ENCODE measurements at regions not wholly inside any gene's neighbourhood (a gene's known extent, or its start where the extent isn't known, plus 50 kb on each side); places are given as distances from the start of the nearest gene placed in this dataset.
A peak's percentile ranks its signal among the peaks of the same experiment; 100 is the strongest.

GRCh38 chr3:124617177-124617576, 113.1 kb upstream of the UMPS start:
- CTCF ChIA-PET, result interaction anchor here (1.7 kb wide), 1 partner anchor 71 kb away, joined by 5 read pairs; no protein-coding TSS in a partner anchor
- Mint-ChIP-seq H3K4me3 (no peak overlapping the region), H3K36me3 (peaks cover 2% of the 10 kb centered on the region), H3K4me1 (peaks cover 40% of the 10 kb centered on the region), H3K27me3 (no peaks in the 10 kb centered on the region), H3K9me3 (no peaks in the 10 kb centered on the region), H3K27ac (peak overlapping the region; percentile 6)
- no peak for DNase-seq

- Mint-ChIP-seq H3K4me3 (peak overlapping the region; percentile 45), H3K36me3 (peaks cover 2% of the 10 kb centered on the region), H3K4me1 (peaks cover 45% of the 10 kb centered on the region), H3K27me3 (peaks cover under 1% of the 10 kb centered on the region), H3K27ac (peak overlapping the region; percentile 88), H3K9me3 (no peaks in the 10 kb centered on the region)
- CTCF ChIA-PET, result interaction anchor here (0.6 to 2.6 kb wide), 5 partner anchors 29 to 69 kb away, joined by 3 to 40 read pairs (median 4); no protein-coding TSS in a partner anchor
- peak; percentile 33 for DNase-seq
Observed at GRCh38 chr3:124619887-124620599, 110.2 kb upstream of the UMPS start.

GRCh38 chr3:124620600-124621063, 109.6 kb upstream of the UMPS start:
- DNase-seq, result peak; percentile 51
- peaks cover 4% of the 10 kb centered on the region for H3K27me3 Mint-ChIP-seq

DNA sequence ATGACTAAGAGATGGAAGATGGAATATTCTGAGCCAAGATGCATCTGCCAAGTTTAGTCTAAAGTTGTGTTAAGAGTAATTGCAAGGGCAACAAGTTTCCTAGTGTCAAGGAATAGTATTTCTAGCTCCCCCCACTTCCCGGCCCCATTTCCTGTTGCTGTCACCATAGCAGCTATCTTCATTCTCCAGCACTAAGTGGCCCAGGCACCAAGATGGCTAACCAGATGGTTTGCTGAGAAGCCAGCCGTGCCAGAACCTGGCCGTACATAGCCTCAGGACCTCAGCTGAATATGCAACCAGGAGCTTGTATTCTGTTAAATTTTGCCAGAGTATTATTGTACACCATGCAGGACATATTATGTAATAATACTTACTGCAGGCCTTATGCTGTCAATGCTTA, 108.8 kb upstream of the UMPS start:
- H3K27ac Mint-ChIP-seq, result no peak overlapping the region
- CTCF ChIA-PET, result interaction anchor here (1.5 kb wide), 1 partner anchor 66 kb away, joined by 8 read pairs; no protein-coding TSS in a partner anchor
- peaks cover 35% of the 10 kb centered on the region for H3K4me1 Mint-ChIP-seq

More at GRCh38 chr3:124620600-124621063, 109.6 kb upstream of the UMPS start:
- Mint-ChIP-seq H3K36me3 (peaks cover 2% of the 10 kb centered on the region), H3K4me3 (peak overlapping the region; percentile 45), H3K9me3 (no peaks in the 10 kb centered on the region), H3K4me1 (peaks cover 41% of the 10 kb centered on the region), H3K27ac (peak overlapping the region; percentile 88)
- CTCF ChIA-PET, result interaction anchor here (0.6 to 2.6 kb wide), 5 partner anchors 28 to 69 kb away, joined by 3 to 40 read pairs (median 4); no protein-coding TSS in a partner anchor

GRCh38 chr3:124625074-124625473, 105.2 kb upstream of the UMPS start:
- DNase-seq, result no peak
- CTCF ChIA-PET, result no interaction called here
- H3K4me3 Mint-ChIP-seq, result no peak overlapping the region
- H3K27me3 Mint-ChIP-seq, result peaks cover 18% of the 10 kb centered on the region
- H3K9me3 Mint-ChIP-seq, result no peaks in the 10 kb centered on the region
- H3K36me3 Mint-ChIP-seq, result peaks cover 2% of the 10 kb centered on the region
- no peak overlapping the region for H3K27ac Mint-ChIP-seq
- peaks cover 22% of the 10 kb centered on the region for H3K4me1 Mint-ChIP-seq

More for the DNA sequence above, 108.8 kb upstream of the UMPS start:
- DNase-seq, result no peak
- Mint-ChIP-seq H3K36me3 (peaks cover 2% of the 10 kb centered on the region), H3K4me3 (no peak overlapping the region), H3K9me3 (no peaks in the 10 kb centered on the region), H3K27me3 (peaks cover 4% of the 10 kb centered on the region)

- H3K36me3 Mint-ChIP-seq, result no peaks in the 10 kb centered on the region
- CTCF ChIA-PET, result interaction anchor here (1.3 kb wide), 1 partner anchor 61 kb away, joined by 3 read pairs; no protein-coding TSS in a partner anchor
- peaks cover 5% of the 10 kb centered on the region for H3K4me1 Mint-ChIP-seq
- H3K27ac Mint-ChIP-seq, result no peak overlapping the region
- DNase-seq, result no peak
- H3K9me3 Mint-ChIP-seq, result no peaks in the 10 kb centered on the region
- no peak overlapping the region for H3K4me3 Mint-ChIP-seq
- H3K27me3 Mint-ChIP-seq, result peaks cover 38% of the 10 kb centered on the region
Observed at GRCh38 chr3:124627501-124627908, 102.7 kb upstream of the UMPS start.

GRCh38 chr3:124628863-124629262, 101.4 kb upstream of the UMPS start:
- H3K4me1 Mint-ChIP-seq, result peaks cover 5% of the 10 kb centered on the region
- H3K27ac Mint-ChIP-seq, result no peak overlapping the region
- peaks cover 47% of the 10 kb centered on the region for H3K27me3 Mint-ChIP-seq

DNA sequence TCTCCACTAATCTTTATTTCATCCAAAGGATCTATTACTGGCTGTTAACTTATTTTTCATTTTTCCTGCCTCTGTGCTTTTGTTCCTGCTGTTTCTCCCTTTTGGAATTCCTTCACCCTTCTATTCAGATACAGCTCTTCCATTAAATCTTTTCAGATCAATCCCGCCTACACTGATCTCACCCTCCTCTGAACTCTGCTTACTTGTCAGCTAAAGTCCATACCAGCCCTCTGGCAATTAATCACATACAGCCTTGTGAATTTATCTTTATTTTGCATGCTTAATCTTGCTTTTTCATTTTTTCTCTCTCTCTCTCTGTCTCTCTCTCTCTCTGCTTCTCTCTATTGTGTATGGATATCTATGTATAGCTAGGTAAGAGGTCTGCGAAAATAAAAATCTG, 100.8 kb upstream of the UMPS start:
- CTCF ChIA-PET, result interaction anchor here (1.5 kb wide), 1 partner anchor 59 kb away, joined by 4 read pairs; no protein-coding TSS in a partner anchor

More at GRCh38 chr3:124628863-124629262, 101.4 kb upstream of the UMPS start:
- no peaks in the 10 kb centered on the region for H3K9me3 Mint-ChIP-seq
- H3K36me3 Mint-ChIP-seq, result no peaks in the 10 kb centered on the region
- no peak for DNase-seq
- CTCF ChIA-PET, result interaction anchor here (1.5 kb wide), 1 partner anchor 60 kb away, joined by 4 read pairs; no protein-coding TSS in a partner anchor
- H3K4me3 Mint-ChIP-seq, result no peak overlapping the region

GRCh38 chr3:124630960-124631359, 99.3 kb upstream of the UMPS start:
- CTCF ChIA-PET, result no interaction called here
- peaks cover 5% of the 10 kb centered on the region for H3K36me3 Mint-ChIP-seq

More for the DNA sequence above, 100.8 kb upstream of the UMPS start:
- no peak for DNase-seq
- Mint-ChIP-seq H3K4me1 (peaks cover 7% of the 10 kb centered on the region), H3K27me3 (peaks cover 51% of the 10 kb centered on the region), H3K36me3 (peaks cover under 1% of the 10 kb centered on the region), H3K4me3 (no peak overlapping the region), H3K27ac (no peak overlapping the region), H3K9me3 (no peaks in the 10 kb centered on the region)

GRCh38 chr3:124631727-124632126, 98.5 kb upstream of the UMPS start:
- Mint-ChIP-seq H3K4me3 (no peak overlapping the region), H3K36me3 (peaks cover 5% of the 10 kb centered on the region), H3K4me1 (peaks cover 30% of the 10 kb centered on the region), H3K9me3 (no peaks in the 10 kb centered on the region), H3K27ac (no peak overlapping the region), H3K27me3 (peaks cover 62% of the 10 kb centered on the region)
- DNase-seq, result no peak
- CTCF ChIA-PET, result no interaction called here

More at GRCh38 chr3:124630960-124631359, 99.3 kb upstream of the UMPS start:
- DNase-seq, result no peak
- H3K27ac Mint-ChIP-seq, result no peak overlapping the region
- peaks cover 22% of the 10 kb centered on the region for H3K4me1 Mint-ChIP-seq
- no peaks in the 10 kb centered on the region for H3K9me3 Mint-ChIP-seq
- H3K4me3 Mint-ChIP-seq, result no peak overlapping the region
- H3K27me3 Mint-ChIP-seq, result peaks cover 54% of the 10 kb centered on the region

- Mint-ChIP-seq H3K4me3 (no peak overlapping the region), H3K4me1 (peaks cover 39% of the 10 kb centered on the region), H3K27ac (no peak overlapping the region), H3K27me3 (peaks cover 67% of the 10 kb centered on the region), H3K36me3 (peaks cover 5% of the 10 kb centered on the region), H3K9me3 (no peaks in the 10 kb centered on the region)
- DNase-seq, result no peak
- CTCF ChIA-PET, result interaction anchor here (0.6 kb wide), 1 partner anchor 19 kb away, joined by 3 read pairs; no protein-coding TSS in a partner anchor
Observed at GRCh38 chr3:124632566-124633140, 97.6 kb upstream of the UMPS start.

GRCh38 chr3:124633524-124633923, 96.7 kb upstream of the UMPS start:
- no peak overlapping the region for H3K4me3 Mint-ChIP-seq
- no peaks in the 10 kb centered on the region for H3K9me3 Mint-ChIP-seq
- no peak for DNase-seq
- CTCF ChIA-PET, result no interaction called here
- H3K27me3 Mint-ChIP-seq, result peaks cover 67% of the 10 kb centered on the region
- H3K27ac Mint-ChIP-seq, result no peak overlapping the region
- H3K4me1 Mint-ChIP-seq, result peaks cover 45% of the 10 kb centered on the region
- H3K36me3 Mint-ChIP-seq, result peaks cover 7% of the 10 kb centered on the region

- H3K9me3 Mint-ChIP-seq, result no peaks in the 10 kb centered on the region
- CTCF ChIA-PET, result interaction anchor here (1.7 kb wide), 1 partner anchor 54 kb away, joined by 5 read pairs; no protein-coding TSS in a partner anchor
- peaks cover 9% of the 10 kb centered on the region for H3K36me3 Mint-ChIP-seq
- H3K4me3 Mint-ChIP-seq, result no peak overlapping the region
- H3K4me1 Mint-ChIP-seq, result peaks cover 55% of the 10 kb centered on the region
- DNase-seq, result no peak
- H3K27ac Mint-ChIP-seq, result no peak overlapping the region
- peaks cover 61% of the 10 kb centered on the region for H3K27me3 Mint-ChIP-seq
Observed at GRCh38 chr3:124634210-124635168, 95.8 kb upstream of the UMPS start.
